HG03135 (cell line): ENCODE measurements at regions not wholly inside any gene's neighbourhood (a gene's known extent, or its start where the extent isn't known, plus 50 kb on each side); places are given as distances from the start of the nearest gene placed in this dataset.
A peak's percentile ranks its signal among the peaks of the same experiment; 100 is the strongest.

Experiments
- ATAC-seq: cut with Tn5 transposase; IDR thresholded peaks from one replicate; pipeline ENCODE4 v1.9.1; 2021; ENCODE audit warnings: mild to moderate bottlenecking, moderate library complexity; ENCODE audit not compliant: unreplicated experiment

- no peak for ATAC-seq
Observed at GRCh38 chrX:40172401-40173142, 74.8 kb upstream of the BCOR start.

GRCh38 chrX:40171513-40172400 lies 74.0 kb upstream of the BCOR start:
- ATAC-seq, result no peak

- ATAC-seq, result no peak
Observed at GRCh38 chrX:40170830-40171512, 73.2 kb upstream of the BCOR start.

GRCh38 chrX:40169193-40170101 lies 71.7 kb upstream of the BCOR start:
- ATAC-seq, result peak; percentile 51

GRCh38 chrX:40168480-40169011 lies 70.8 kb upstream of the BCOR start:
- no peak for ATAC-seq

GRCh38 chrX:40167850-40168479 lies 70.2 kb upstream of the BCOR start:
- no peak for ATAC-seq

GRCh38 chrX:40167233-40167849 lies 69.6 kb upstream of the BCOR start:
- ATAC-seq, result no peak

- no peak for ATAC-seq
Observed at GRCh38 chrX:40166582-40166981, 68.8 kb upstream of the BCOR start.

GRCh38 chrX:40165861-40166260 lies 68.1 kb upstream of the BCOR start:
- no peak for ATAC-seq

- ATAC-seq, result no peak
Observed at GRCh38 chrX:40165206-40165605, 67.4 kb upstream of the BCOR start.

GRCh38 chrX:40164751-40165150 lies 67.0 kb upstream of the BCOR start:
- ATAC-seq, result no peak

GRCh38 chrX:40158036-40158706 lies 60.4 kb upstream of the BCOR start:
- ATAC-seq, result no peak

- ATAC-seq, result no peak
Observed at GRCh38 chrX:40157228-40158035, 59.7 kb upstream of the BCOR start.

GRCh38 chrX:40156470-40157227 lies 58.9 kb upstream of the BCOR start:
- ATAC-seq, result no peak

GRCh38 chrX:40155589-40156469 lies 58.1 kb upstream of the BCOR start:
- no peak for ATAC-seq

GRCh38 chrX:40154853-40155588 lies 57.3 kb upstream of the BCOR start:
- ATAC-seq, result no peak
